Ammon's horn (tissue), 1 donor: ENCODE measurements at regions not wholly inside any gene's neighbourhood (a gene's known extent, or its start where the extent isn't known, plus 50 kb on each side); places are given as distances from the start of the nearest gene placed in this dataset.

ENCODE experiments used
- DNase-seq: peaks from one replicate; pipeline ENCODE4 v3.0.0-alpha.2; 2016; ENCODE audit warnings: low spot score

GRCh38 chrX:39144956-39145355 is 343.7 kb downstream of the MID1IP1 start:
- no peak for DNase-seq

- no peak for DNase-seq
Measured at GRCh38 chrX:39145859-39146258, 344.6 kb downstream of the MID1IP1 start.

GRCh38 chrX:39149761-39150160 is 348.5 kb downstream of the MID1IP1 start:
- peak; percentile 80 for DNase-seq

GRCh38 chrX:39150220-39150619 is 349.0 kb downstream of the MID1IP1 start:
- DNase-seq: no peak

GRCh38 chrX:39150621-39151020 is 349.4 kb downstream of the MID1IP1 start:
- no peak for DNase-seq

- DNase-seq: no peak
Measured at GRCh38 chrX:39152106-39152649, 350.9 kb downstream of the MID1IP1 start.

- DNase-seq: no peak
Measured at GRCh38 chrX:39156051-39156450, 354.8 kb downstream of the MID1IP1 start.

GRCh38 chrX:39157006-39157405 is 355.7 kb downstream of the MID1IP1 start:
- DNase-seq: no peak

- no peak for DNase-seq
Measured at GRCh38 chrX:39157796-39158195, 356.5 kb downstream of the MID1IP1 start.

GRCh38 chrX:39158801-39159657 is 357.8 kb downstream of the MID1IP1 start:
- no peak for DNase-seq

- no peak for DNase-seq
Measured at GRCh38 chrX:39159921-39160507, 358.8 kb downstream of the MID1IP1 start.

- DNase-seq: no peak
Measured at GRCh38 chrX:39161611-39162255, 360.5 kb downstream of the MID1IP1 start.

GRCh38 chrX:39162322-39162735 is 361.1 kb downstream of the MID1IP1 start:
- DNase-seq: peak; percentile 10

GRCh38 chrX:39163581-39164126 is 362.4 kb downstream of the MID1IP1 start:
- no peak for DNase-seq

- no peak for DNase-seq
Measured at GRCh38 chrX:39164212-39164611, 363.0 kb downstream of the MID1IP1 start.

- no peak for DNase-seq
Measured at GRCh38 chrX:39165185-39165584, 363.9 kb downstream of the MID1IP1 start.

- no peak for DNase-seq
Measured at GRCh38 chrX:39165773-39166172, 364.5 kb downstream of the MID1IP1 start.

GRCh38 chrX:39167791-39168190 is 366.5 kb downstream of the MID1IP1 start:
- no peak for DNase-seq

- no peak for DNase-seq
Measured at GRCh38 chrX:39168609-39169008, 367.4 kb downstream of the MID1IP1 start.

- no peak for DNase-seq
Measured at GRCh38 chrX:39169976-39170375, 368.7 kb downstream of the MID1IP1 start.

GRCh38 chrX:39170464-39170863 is 369.2 kb downstream of the MID1IP1 start:
- no peak for DNase-seq

- no peak for DNase-seq
Measured at GRCh38 chrX:39171686-39172085, 370.4 kb downstream of the MID1IP1 start.
